GM18870 (cell line): ENCODE measurements at regions not wholly inside any gene's neighbourhood (a gene's known extent, or its start where the extent isn't known, plus 50 kb on each side); places are given as distances from the start of the nearest gene placed in this dataset.
A peak's percentile ranks its signal among the peaks of the same experiment; 100 is the strongest.

Source experiments
- ATAC-seq: cut with Tn5 transposase; IDR thresholded peaks from one replicate; pipeline ENCODE4 v1.9.1; 2021; ENCODE audit warnings: moderate library complexity; ENCODE audit not compliant: unreplicated experiment

GRCh38 chr7:108686494-108686893, 116.8 kb downstream of the DNAJB9 start:
- ATAC-seq: no peak

GRCh38 chr7:108697254-108697653, 127.6 kb downstream of the DNAJB9 start:
- ATAC-seq: no peak

GRCh38 chr7:108711611-108712010, 141.9 kb downstream of the DNAJB9 start:
- ATAC-seq: no peak

GRCh38 chr7:108716783-108717182, 147.1 kb downstream of the DNAJB9 start:
- ATAC-seq: no peak

GRCh38 chr7:108717781-108718180, 148.1 kb downstream of the DNAJB9 start:
- ATAC-seq: no peak

- ATAC-seq: no peak
These were observed 150.0 kb downstream of the DNAJB9 start for GRCh38 chr7:108719631-108720030.

- ATAC-seq: no peak
These were observed 152.9 kb downstream of the DNAJB9 start for GRCh38 chr7:108722561-108722960.

- no peak for ATAC-seq
These were observed 153.7 kb downstream of the DNAJB9 start for GRCh38 chr7:108723381-108723814.

- no peak for ATAC-seq
These were observed 154.8 kb downstream of the DNAJB9 start for GRCh38 chr7:108724251-108725100.

GRCh38 chr7:108735814-108736213, 166.1 kb downstream of the DNAJB9 start:
- ATAC-seq: peak; percentile 46

GRCh38 chr7:108736221-108736891, 166.7 kb downstream of the DNAJB9 start:
- ATAC-seq: peak; percentile 13

- no peak for ATAC-seq
These were observed 201.5 kb downstream of the DNAJB9 start for GRCh38 chr7:108770981-108771745.

- no peak for ATAC-seq
These were observed 202.2 kb downstream of the DNAJB9 start for GRCh38 chr7:108771853-108772252.

- no peak for ATAC-seq
These were observed 208.3 kb downstream of the DNAJB9 start for GRCh38 chr7:108777966-108778365.

GRCh38 chr7:108789451-108789850, 219.8 kb downstream of the DNAJB9 start:
- no peak for ATAC-seq

GRCh38 chr7:108794466-108794865, 224.8 kb downstream of the DNAJB9 start:
- no peak for ATAC-seq

- ATAC-seq: no peak
These were observed 233.0 kb downstream of the DNAJB9 start for GRCh38 chr7:108802650-108803049.

- ATAC-seq: no peak
These were observed 236.2 kb downstream of the DNAJB9 start for GRCh38 chr7:108805808-108806397.

GRCh38 chr7:108808549-108809266, 239.0 kb downstream of the DNAJB9 start:
- ATAC-seq: no peak

- ATAC-seq: no peak
These were observed 239.7 kb downstream of the DNAJB9 start for GRCh38 chr7:108809356-108809755.
